C4-2B (cell line): ENCODE measurements at regions not wholly inside any gene's neighbourhood (a gene's known extent, or its start where the extent isn't known, plus 50 kb on each side); places are given as distances from the start of the nearest gene placed in this dataset.

Experiments
- H3K27ac ChIP-seq: fragments of 450-650 bp; 2 replicates; pipeline ENCODE4 v1.5.1; 2017
- ZFX ChIP-seq: fragments of 450-650 bp; IDR thresholded peaks from 2 replicates; pipeline ENCODE4 v1.6.1; 2017
- TF ChIP-seq, protein P1 (sequence below): fragments of 450-650 bp; conservative IDR thresholded peaks from 2 replicates; pipeline ENCODE4 v1.5.1; 2017; ENCODE audit warnings: mild to moderate bottlenecking

DNA sequence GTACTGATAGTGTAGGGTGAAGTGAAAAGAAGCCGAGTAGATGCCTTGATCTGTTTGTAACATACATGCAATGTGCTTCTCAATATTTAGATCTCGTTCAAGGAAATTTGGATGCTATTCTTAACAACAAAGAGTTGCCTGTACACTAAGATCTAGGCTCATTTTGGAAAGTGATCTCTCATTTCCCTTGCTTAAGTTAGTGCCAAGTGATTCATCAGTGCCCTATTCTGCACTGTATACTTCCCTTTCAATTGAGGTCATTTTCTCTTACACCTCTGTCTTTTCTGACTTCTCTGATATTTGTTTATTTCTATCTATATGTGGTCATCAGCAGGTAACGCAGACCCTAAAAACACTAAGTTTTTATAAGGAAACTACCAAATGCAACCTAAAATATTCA lies 528.6 kb upstream of the PTPRD start:
- H3K27ac ChIP-seq, result no peak overlapping the region
- TF ChIP-seq ZFX, result no peak
- TF ChIP-seq, protein P1, sequence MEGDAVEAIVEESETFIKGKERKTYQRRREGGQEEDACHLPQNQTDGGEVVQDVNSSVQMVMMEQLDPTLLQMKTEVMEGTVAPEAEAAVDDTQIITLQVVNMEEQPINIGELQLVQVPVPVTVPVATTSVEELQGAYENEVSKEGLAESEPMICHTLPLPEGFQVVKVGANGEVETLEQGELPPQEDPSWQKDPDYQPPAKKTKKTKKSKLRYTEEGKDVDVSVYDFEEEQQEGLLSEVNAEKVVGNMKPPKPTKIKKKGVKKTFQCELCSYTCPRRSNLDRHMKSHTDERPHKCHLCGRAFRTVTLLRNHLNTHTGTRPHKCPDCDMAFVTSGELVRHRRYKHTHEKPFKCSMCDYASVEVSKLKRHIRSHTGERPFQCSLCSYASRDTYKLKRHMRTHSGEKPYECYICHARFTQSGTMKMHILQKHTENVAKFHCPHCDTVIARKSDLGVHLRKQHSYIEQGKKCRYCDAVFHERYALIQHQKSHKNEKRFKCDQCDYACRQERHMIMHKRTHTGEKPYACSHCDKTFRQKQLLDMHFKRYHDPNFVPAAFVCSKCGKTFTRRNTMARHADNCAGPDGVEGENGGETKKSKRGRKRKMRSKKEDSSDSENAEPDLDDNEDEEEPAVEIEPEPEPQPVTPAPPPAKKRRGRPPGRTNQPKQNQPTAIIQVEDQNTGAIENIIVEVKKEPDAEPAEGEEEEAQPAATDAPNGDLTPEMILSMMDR, result no peak

- no peak overlapping the region for H3K27ac ChIP-seq
- TF ChIP-seq, protein P1, result no peak
- no peak for TF ChIP-seq ZFX
Observed at GRCh38 chr9:11142965-11143738, 530.4 kb upstream of the PTPRD start.

DNA sequence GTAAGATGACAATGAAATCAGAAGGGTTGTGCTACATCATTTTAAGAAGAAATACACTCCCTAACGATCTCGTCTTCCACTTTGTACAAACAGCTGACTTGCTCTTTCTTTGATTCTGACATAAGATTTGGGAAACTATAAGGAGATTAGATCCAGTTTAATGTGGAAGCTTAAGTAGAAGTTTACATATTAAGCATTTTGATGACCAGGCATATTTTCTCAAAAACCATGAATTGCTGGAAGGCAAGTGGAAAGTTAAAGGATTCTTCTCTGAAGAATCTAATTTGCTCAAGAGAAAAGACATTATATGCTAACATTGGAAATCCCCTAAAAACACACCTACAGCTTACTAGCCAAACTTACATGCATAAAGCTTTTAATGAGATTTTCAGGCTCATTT lies 531.9 kb upstream of the PTPRD start:
- TF ChIP-seq, protein P1, result no peak
- TF ChIP-seq ZFX, result no peak
- no peak overlapping the region for H3K27ac ChIP-seq

- no peak overlapping the region for H3K27ac ChIP-seq
- TF ChIP-seq, protein P1, result no peak
- TF ChIP-seq ZFX, result no peak
Observed at GRCh38 chr9:11148189-11148588, 535.4 kb upstream of the PTPRD start.

- H3K27ac ChIP-seq, result no peak overlapping the region
- TF ChIP-seq, protein P1, result peak; percentile 62
- TF ChIP-seq ZFX, result no peak
Observed at GRCh38 chr9:11149065-11149464, 536.3 kb upstream of the PTPRD start.

DNA sequence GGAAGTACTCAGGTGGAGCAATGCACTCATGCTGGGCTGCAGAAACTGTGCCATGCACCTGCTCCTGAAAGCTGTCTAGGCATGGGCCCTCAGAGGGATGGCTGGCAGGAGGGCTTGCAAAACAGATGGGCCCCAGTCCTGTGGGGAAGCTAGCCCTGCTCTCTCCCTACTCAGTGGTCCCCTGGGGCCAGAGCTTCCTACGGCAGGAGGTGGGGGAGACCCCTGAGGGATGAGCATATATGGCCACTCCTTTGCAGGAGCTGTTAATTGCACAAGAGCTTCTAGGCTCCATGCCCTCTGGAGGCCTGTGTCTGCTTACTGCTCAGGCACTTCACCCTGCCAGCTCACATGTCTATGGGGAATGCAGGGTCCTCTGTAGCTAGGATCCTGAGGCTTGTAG lies 545.3 kb upstream of the PTPRD start:
- no peak overlapping the region for H3K27ac ChIP-seq
- TF ChIP-seq ZFX, result no peak
- TF ChIP-seq, protein P1, result no peak

- H3K27ac ChIP-seq, result no peak overlapping the region
- TF ChIP-seq ZFX, result no peak
- TF ChIP-seq, protein P1, result no peak
Observed at GRCh38 chr9:11158676-11159075, 545.9 kb upstream of the PTPRD start.
